RWPE1 (cell line): ENCODE measurements at regions not wholly inside any gene's neighbourhood (a gene's known extent, or its start where the extent isn't known, plus 50 kb on each side); places are given as distances from the start of the nearest gene placed in this dataset.

Source experiments
- CTCF ChIA-PET: fragments of 350-600 bp; sonication (Branson Sonifier 250); formaldehyde crosslinking; extraction: SDS; loops from one replicate; lab custom pipeline; 2021; lab: Yijun Ruan, JAX
- POLR2A ChIA-PET: fragments of 400-600 bp; formaldehyde crosslinking; extraction: SDS; loops from one replicate; lab custom pipeline; 2020; ENCODE audit warnings: antibody characterized with exemption; ENCODE audit not compliant: low non-redundant PET; lab: Yijun Ruan, JAX
- DNase-seq: peaks from one replicate; pipeline ENCODE4 v3.0.0; 2012; ENCODE audit warnings: low spot score
- H3K27ac ChIP-seq: fragments of 450-650 bp; 2 replicates; pipeline ENCODE4 v1.5.1; 2017
- CTCF ChIP-seq: fragments of 450-650 bp; conservative IDR thresholded peaks from 2 replicates; pipeline ENCODE4 v1.5.1; 2017; ENCODE audit warnings: low read depth, mild to moderate bottlenecking

DNA sequence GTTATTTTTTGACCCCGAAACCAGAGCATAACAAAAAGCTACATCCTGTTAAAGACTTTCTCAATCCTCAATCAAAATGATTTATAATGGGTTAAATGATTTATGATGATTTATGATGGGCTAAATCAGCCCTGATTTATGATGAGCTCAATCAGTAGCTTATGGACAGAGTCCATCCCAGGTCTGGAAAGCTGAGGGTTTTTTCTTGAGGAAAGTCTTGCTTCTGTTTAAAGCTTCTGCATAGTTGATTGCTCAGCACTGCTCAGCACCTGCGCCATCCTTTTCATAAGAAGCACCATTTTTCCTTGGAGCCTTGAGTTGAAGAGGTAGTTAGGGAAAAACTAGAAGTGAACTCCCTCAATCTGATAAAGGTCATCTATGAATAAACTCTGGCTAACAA, 356.8 kb downstream of the CYRIA start:
- no peak for TF ChIP-seq CTCF
- ChIA-PET CTCF (interaction anchor here (0.5 kb wide), 1 partner anchor 64 kb away, joined by 3 read pairs; no protein-coding TSS in a partner anchor), POLR2A (no interaction called here)
- no peak overlapping the region for H3K27ac ChIP-seq
- DNase-seq = no peak

DNA sequence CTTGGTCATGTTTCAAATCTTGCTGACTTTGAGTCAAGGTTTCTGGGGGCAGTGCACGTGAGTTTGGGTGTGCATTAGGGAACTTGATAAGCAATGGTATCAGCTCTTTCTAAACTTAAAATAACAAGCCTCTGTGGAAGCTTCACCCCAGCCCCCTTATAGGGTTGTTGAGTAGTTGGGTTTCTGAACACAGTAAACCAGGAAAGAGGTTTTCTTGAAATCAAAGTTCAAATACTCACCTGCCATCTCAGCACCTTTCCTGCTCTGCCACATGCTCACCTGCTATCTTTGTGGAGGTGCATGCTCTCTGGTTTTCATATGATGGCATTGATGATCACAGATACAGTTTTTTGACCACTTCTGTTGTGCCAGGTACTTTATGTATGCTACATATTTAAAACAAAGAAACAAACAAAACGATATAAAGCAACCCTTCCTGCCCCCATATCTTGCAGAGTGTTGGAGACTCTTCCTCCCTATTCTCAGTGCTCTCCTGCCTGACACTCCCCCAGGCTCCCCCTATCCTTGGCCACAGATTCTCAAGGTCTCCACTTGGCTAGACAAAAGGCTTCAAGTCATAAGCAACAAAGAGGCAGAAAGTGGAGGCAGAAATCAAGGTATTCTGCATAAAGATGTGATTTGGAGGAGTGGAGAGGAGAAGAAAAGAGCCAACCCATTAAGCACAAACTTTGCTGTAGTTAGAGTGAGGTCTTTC, 360.6 kb downstream of the CYRIA start:
- ChIA-PET POLR2A (no interaction called here), CTCF (no interaction called here)
- H3K27ac ChIP-seq = no peak overlapping the region
- no peak for DNase-seq
- TF ChIP-seq CTCF = no peak

DNA sequence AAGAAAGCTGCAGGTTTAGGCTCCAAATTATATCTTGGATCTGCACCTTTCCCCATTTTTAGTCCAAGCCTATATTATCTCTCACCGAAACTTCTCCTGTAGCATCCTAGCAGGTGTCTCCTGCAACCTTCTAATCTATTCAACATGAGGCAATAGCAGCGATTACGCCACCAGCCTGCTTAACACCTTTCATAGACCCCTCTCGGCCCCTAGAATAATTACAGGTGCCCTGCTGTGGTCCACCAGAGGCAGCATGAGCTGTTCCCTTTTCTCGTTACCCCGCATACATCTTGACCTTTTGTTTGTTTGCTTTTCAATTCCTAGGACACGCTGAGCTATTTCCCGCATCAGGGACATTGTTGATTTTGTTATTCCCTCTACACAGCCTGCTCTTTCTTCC, 361.9 kb downstream of the CYRIA start:
- ChIA-PET CTCF (no interaction called here), POLR2A (no interaction called here)
- H3K27ac ChIP-seq = no peak overlapping the region
- DNase-seq = no peak
- no peak for TF ChIP-seq CTCF

- ChIA-PET CTCF (no interaction called here), POLR2A (no interaction called here)
- H3K27ac ChIP-seq = no peak overlapping the region
- no peak for DNase-seq
- no peak for TF ChIP-seq CTCF
These were observed 362.4 kb downstream of the CYRIA start for GRCh38 chr2:16303273-16303577.

DNA sequence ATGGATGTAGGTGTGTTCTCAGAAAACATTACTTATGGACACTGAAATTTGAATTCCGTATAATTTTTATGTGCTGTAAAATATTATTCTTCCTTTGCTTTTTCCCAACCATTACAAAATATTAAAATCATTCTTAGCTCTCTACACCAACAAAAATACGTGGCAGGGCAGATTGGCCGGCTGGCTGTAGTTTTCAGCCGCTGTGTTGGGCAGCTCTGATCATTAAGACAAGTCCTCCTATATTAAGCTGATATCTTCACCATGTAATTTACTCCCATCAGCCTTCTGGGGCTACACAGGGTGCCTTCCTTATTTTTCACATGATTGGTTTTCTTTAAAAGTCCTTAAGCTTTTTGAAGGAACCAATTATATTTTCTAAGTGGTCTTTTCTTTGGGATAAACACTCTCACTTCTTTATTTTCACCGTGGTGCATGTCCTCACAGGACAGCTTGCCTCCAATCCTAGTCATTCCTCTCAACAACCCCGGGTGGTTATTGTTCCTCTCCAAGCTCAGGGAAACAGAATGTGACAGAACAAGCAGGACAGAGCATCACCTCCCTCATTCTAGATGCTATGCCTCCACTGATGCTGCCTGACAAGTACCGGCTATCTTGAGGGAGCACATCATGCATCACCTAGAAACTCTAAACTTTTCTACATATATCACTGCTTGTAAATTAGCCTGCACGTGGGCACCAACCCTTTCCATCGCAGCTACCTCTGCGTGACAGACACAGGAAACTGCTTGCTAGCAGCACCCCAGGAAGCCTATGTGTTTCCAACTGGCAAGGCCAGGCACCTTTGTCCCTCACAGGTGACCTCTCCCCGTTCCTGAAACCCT, 362.3 kb downstream of the MYCN start:
- no peak overlapping the region for H3K27ac ChIP-seq
- DNase-seq = no peak
- no peak for TF ChIP-seq CTCF
- POLR2A ChIA-PET = no interaction called here
- CTCF ChIA-PET = no interaction called here

GRCh38 chr2:16301961-16302360, 361.6 kb downstream of the MYCN start:
- no peak for DNase-seq
- no peak for TF ChIP-seq CTCF
- no peak overlapping the region for H3K27ac ChIP-seq
- ChIA-PET POLR2A (no interaction called here), CTCF (interaction anchor here (0.6 kb wide), 1 partner anchor 518 kb away, joined by 3 read pairs; no protein-coding TSS in a partner anchor)
